Caco-2 (cell line): ENCODE measurements at regions not wholly inside any gene's neighbourhood (a gene's known extent, or its start where the extent isn't known, plus 50 kb on each side); places are given as distances from the start of the nearest gene placed in this dataset.

ENCODE experiments used
- BruUV-seq: library from RNA; stranded (reverse); fragments of 400-500 nt; replicated peaks from 2 replicates; lab custom pipeline; 2021; lab: Mats Ljungman, UMichigan
- CTCF ChIA-PET: fragments of 300-600 bp; sonication (Branson Sonifier 250); formaldehyde crosslinking; loops from one replicate; lab custom pipeline; 2022; ENCODE audit warnings: antibody characterized with exemption; lab: Charles Lee
- POLR2A ChIA-PET: fragments of 300-600 bp; sonication (Branson Sonifier 250); formaldehyde crosslinking; loops from one replicate; lab custom pipeline; 2022; ENCODE audit warnings: antibody characterized with exemption; lab: Charles Lee
- DNase-seq, 2 experiments: peaks; one replicate each; pipeline versions ENCODE4 v3.0.0 to v3.0.0-alpha.2; 2020 to 2022
- H3K27me3 ChIP-seq: replicated peaks from 2 replicates; pipeline ENCODE4 v1.6.0; 2011; ENCODE audit warnings: low read length; ENCODE audit not compliant: control insufficient read depth, insufficient read depth
- H3K36me3 ChIP-seq: 2 replicates; pipeline ENCODE4 v1.5.1; 2011; ENCODE audit warnings: low read length; ENCODE audit not compliant: control insufficient read depth, insufficient read depth
- H3K4me1 ChIP-seq: fragments of 250-450 bp; sonication (Bioruptor Pico); 2 replicates; pipeline ENCODE4 v1.5.1; 2020; ENCODE audit warnings: mild to moderate bottlenecking
- H3K4me3 ChIP-seq: 2 replicates; pipeline ENCODE4 v1.5.1; 2011; ENCODE audit warnings: low read depth, mild to moderate bottlenecking, control low read depth, low read length
- H3K9me3 ChIP-seq: fragments of 250-450 bp; sonication (Bioruptor Pico); 2 replicates; pipeline ENCODE4 v1.5.1; 2020; ENCODE audit warnings: mild to moderate bottlenecking, moderate library complexity
- H3K27ac Mint-ChIP-seq: one replicate; pipeline ENCODE4 v1.8.0; 2022; ENCODE audit warnings: mixed read lengths; ENCODE audit not compliant: unreplicated experiment
- H3K27me3 Mint-ChIP-seq: one replicate; pipeline ENCODE4 v1.8.0; 2022; ENCODE audit warnings: mixed read lengths; ENCODE audit not compliant: insufficient read depth, unreplicated experiment
- H3K36me3 Mint-ChIP-seq: one replicate; pipeline ENCODE4 v1.8.0; 2022; ENCODE audit warnings: mild to moderate bottlenecking, mixed read lengths; ENCODE audit not compliant: insufficient read depth, unreplicated experiment
- H3K4me1 Mint-ChIP-seq: one replicate; pipeline ENCODE4 v1.8.0; 2022; ENCODE audit warnings: low read depth, mixed read lengths; ENCODE audit not compliant: unreplicated experiment
- H3K4me3 Mint-ChIP-seq: one replicate; pipeline ENCODE4 v1.8.0; 2022; ENCODE audit warnings: mild to moderate bottlenecking, moderate library complexity, mixed read lengths; ENCODE audit not compliant: unreplicated experiment
- H3K9me3 Mint-ChIP-seq: one replicate; pipeline ENCODE4 v1.8.0; 2022; ENCODE audit warnings: mixed read lengths; ENCODE audit not compliant: unreplicated experiment
- intact Hi-C: fragments of 100-400 bp; cut with micrococcal nuclease; formaldehyde crosslinking; loops from one replicate; pipeline ENCODE4 v1.10.0; 2022; ENCODE audit not compliant: unreplicated experiment
- TF ChIP-seq, protein P1 (sequence below), 2 experiments: fragments of 200-600 bp in 1 of 2; IDR thresholded peaks; 1 replicate in 1 of 2; 2 replicates in 1 of 2; pipeline versions ENCODE4 v1.5.1 to v1.8.0; 2011 to 2022; ENCODE audit warnings: antibody characterized with exemption in 1 of 2, control low read depth in 1 of 2, inconsistent platforms in 1 of 2, low read depth in 1 of 2, low read length in 1 of 2, mild to moderate bottlenecking in 1 of 2, moderate library complexity in 1 of 2; ENCODE audit not compliant: insufficient read depth in 1 of 2, severe bottlenecking in 1 of 2, unreplicated experiment in 1 of 2

DNA sequence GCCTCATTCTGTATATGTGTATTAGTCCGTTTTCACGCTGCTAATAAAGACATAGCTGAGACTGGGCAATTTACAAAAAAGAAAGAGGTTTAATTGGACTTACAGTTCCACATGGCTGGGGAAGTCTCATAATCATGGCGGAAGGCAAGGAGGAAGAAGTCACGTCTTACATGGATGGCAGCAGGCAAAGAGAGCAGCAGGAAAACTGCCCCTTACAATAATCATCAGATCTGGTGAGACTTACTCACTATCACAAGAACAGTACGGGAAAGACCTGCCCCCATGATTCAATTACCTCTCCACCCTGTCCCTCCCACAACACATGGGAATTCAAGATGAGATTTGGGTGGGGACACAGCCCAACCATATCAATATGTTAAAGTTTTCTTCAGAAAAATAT, 49.8 kb upstream of the GPBP1 start:
- H3K4me3 Mint-ChIP-seq: no peak overlapping the region
- BruUV-seq: no TSS peak

More for the DNA sequence above, 49.8 kb upstream of the GPBP1 start:
- no peaks in the 10 kb centered on the region for H3K4me1 Mint-ChIP-seq
- H3K36me3 Mint-ChIP-seq: no peaks in the 10 kb centered on the region
- H3K36me3 ChIP-seq: no peaks in the 10 kb centered on the region
- DNase-seq: no peak
- ChIA-PET CTCF (no interaction called here), POLR2A (no interaction called here)
- H3K4me1 ChIP-seq: no peaks in the 10 kb centered on the region
- H3K9me3 ChIP-seq: no peaks in the 10 kb centered on the region
- TF ChIP-seq, protein P1, sequence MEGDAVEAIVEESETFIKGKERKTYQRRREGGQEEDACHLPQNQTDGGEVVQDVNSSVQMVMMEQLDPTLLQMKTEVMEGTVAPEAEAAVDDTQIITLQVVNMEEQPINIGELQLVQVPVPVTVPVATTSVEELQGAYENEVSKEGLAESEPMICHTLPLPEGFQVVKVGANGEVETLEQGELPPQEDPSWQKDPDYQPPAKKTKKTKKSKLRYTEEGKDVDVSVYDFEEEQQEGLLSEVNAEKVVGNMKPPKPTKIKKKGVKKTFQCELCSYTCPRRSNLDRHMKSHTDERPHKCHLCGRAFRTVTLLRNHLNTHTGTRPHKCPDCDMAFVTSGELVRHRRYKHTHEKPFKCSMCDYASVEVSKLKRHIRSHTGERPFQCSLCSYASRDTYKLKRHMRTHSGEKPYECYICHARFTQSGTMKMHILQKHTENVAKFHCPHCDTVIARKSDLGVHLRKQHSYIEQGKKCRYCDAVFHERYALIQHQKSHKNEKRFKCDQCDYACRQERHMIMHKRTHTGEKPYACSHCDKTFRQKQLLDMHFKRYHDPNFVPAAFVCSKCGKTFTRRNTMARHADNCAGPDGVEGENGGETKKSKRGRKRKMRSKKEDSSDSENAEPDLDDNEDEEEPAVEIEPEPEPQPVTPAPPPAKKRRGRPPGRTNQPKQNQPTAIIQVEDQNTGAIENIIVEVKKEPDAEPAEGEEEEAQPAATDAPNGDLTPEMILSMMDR (IDR thresholded peaks at IDR 0.05; ENCODE audit: insufficient read depth in 1 of 2, low read depth in 1 of 2, low read length in 1 of 2, severe bottlenecking in 1 of 2, unreplicated experiment in 1 of 2): no peak
- intact Hi-C loops: no loop called here
- no peaks in the 10 kb centered on the region for H3K9me3 Mint-ChIP-seq
- no peak overlapping the region for H3K27ac Mint-ChIP-seq
- H3K27me3 Mint-ChIP-seq: no peaks in the 10 kb centered on the region
- H3K27me3 ChIP-seq: no peaks in the 10 kb centered on the region
- no peak overlapping the region for H3K4me3 ChIP-seq
